GM12878 (cell line): ENCODE measurements at regions not wholly inside any gene's neighbourhood (a gene's known extent, or its start where the extent isn't known, plus 50 kb on each side); places are given as distances from the start of the nearest gene placed in this dataset.

Source experiments
- ATAC-seq: fragments of 200-7000 bp; cut with Tn5 transposase; 3 replicates; pipeline ENCODE4 v1.9.1; 2020; ENCODE audit warnings: mild to moderate bottlenecking, moderate library complexity
- BruUV-seq: library from RNA; stranded (reverse); fragments of 400-500 nt; replicated peaks from 2 replicates; lab custom pipeline; 2021; lab: Mats Ljungman, UMichigan
- CTCF ChIA-PET: fragments of 300-600 bp; sonication (Branson Sonifier 250); formaldehyde crosslinking; extraction: SDS; loops from one replicate; lab custom pipeline; 2021; ENCODE audit warnings: inconsistent platforms; lab: Yijun Ruan, JAX
- POLR2A ChIA-PET: fragments of 350-600 bp; formaldehyde crosslinking; extraction: SDS; loops from one replicate; lab custom pipeline; 2021; ENCODE audit warnings: inconsistent platforms; lab: Charles Lee
- RAD21 ChIA-PET: fragments of 300-600 bp; sonication (Branson Sonifier 250); formaldehyde crosslinking; loops from one replicate; lab custom pipeline; 2023; ENCODE audit warnings: antibody characterized with exemption; ENCODE audit not compliant: unreplicated experiment; lab: Charles Lee
- SMC1A ChIA-PET: fragments of 300-600 bp; sonication (Branson Sonifier 250); formaldehyde crosslinking; loops from one replicate; lab custom pipeline; 2023; ENCODE audit not compliant: unreplicated experiment, uncharacterized antibody; lab: Charles Lee
- DNase-seq: peaks from one replicate; pipeline ENCODE4 v3.0.0-alpha.2; 2011; ENCODE audit warnings: low read depth, low spot score
- FAIRE-seq: peaks from 3 replicates; lab custom pipeline; 2011; peaks lifted over from hg19 to GRCh38; lab: Jason Lieb, UNC
- H2AFZ ChIP-seq: 2 replicates; pipeline ENCODE4 v1.6.0; 2011; ENCODE audit warnings: low read depth, low read length, control low read depth; ENCODE audit not compliant: control insufficient read depth
- H3K27ac ChIP-seq: 2 replicates; pipeline ENCODE4 v1.5.1; 2011; ENCODE audit warnings: control low read depth; ENCODE audit not compliant: control insufficient read depth, insufficient read depth
- H3K27me3 ChIP-seq, 2 experiments: replicated peaks in 1 of 2; 2 replicates each; pipeline versions ENCODE4 v1.6.0 to v1.6.1; 2011; ENCODE audit warnings: low read length in 1 of 2; ENCODE audit not compliant: control insufficient read depth in 2 of 2, insufficient read depth in 2 of 2
- H3K36me3 ChIP-seq, 2 experiments: 2 replicates each; pipeline ENCODE4 v1.5.1; 2011; ENCODE audit warnings: low read length in 1 of 2; ENCODE audit not compliant: control insufficient read depth in 2 of 2, insufficient read depth in 2 of 2
- H3K4me1 ChIP-seq: 2 replicates; pipeline ENCODE4 v1.6.1; 2011; ENCODE audit warnings: mild to moderate bottlenecking, low read length, moderate library complexity, mixed read lengths; ENCODE audit not compliant: control insufficient read depth, insufficient read depth
- H3K4me2 ChIP-seq: 2 replicates; pipeline ENCODE4 v1.6.0; 2011; ENCODE audit warnings: control low read depth; ENCODE audit not compliant: control insufficient read depth, insufficient read depth
- H3K4me3 ChIP-seq: fragments of 200-600 bp; sonication (generic); 2 replicates; pipeline ENCODE4 v1.5.1; 2016
- H3K79me2 ChIP-seq: 2 replicates; pipeline ENCODE4 v1.6.0; 2011; ENCODE audit warnings: low read length; ENCODE audit not compliant: control insufficient read depth, insufficient read depth
- H3K9ac ChIP-seq: 2 replicates; pipeline ENCODE4 v1.8.0; 2011; ENCODE audit warnings: low read length, control low read depth, mixed read lengths; ENCODE audit not compliant: control insufficient read depth, insufficient read depth
- H3K9me3 ChIP-seq: replicated peaks from 3 replicates; pipeline ENCODE4 v1.5.1; 2011; ENCODE audit warnings: mild to moderate bottlenecking, low read length; ENCODE audit not compliant: control insufficient read depth, insufficient read depth
- H4K20me1 ChIP-seq: 2 replicates; pipeline ENCODE4 v1.6.0; 2011; ENCODE audit not compliant: control insufficient read depth, insufficient read depth
- ELK1 ChIP-seq: IDR thresholded peaks from 2 replicates; pipeline ENCODE4 v1.6.1; 2012; ENCODE audit warnings: low read depth, low read length, improper control_type of control experiment
- EZH2 ChIP-seq: IDR thresholded peaks from 2 replicates; pipeline ENCODE4 v1.6.1; 2012; ENCODE audit warnings: low read depth, mild to moderate bottlenecking, control low read depth, inconsistent platforms, low read length, borderline replicate concordance; ENCODE audit not compliant: control insufficient read depth
- GATAD2B ChIP-seq: fragments of 450-650 bp; conservative IDR thresholded peaks from 2 replicates; pipeline ENCODE4 v1.6.1; 2017; ENCODE audit warnings: low read depth, mild to moderate bottlenecking, moderate library complexity
- MXI1 ChIP-seq: fragments of 150-350 bp; IDR thresholded peaks from 2 replicates; pipeline ENCODE4 v1.6.1; 2011; ENCODE audit warnings: low read depth, mild to moderate bottlenecking, inconsistent platforms, low read length, improper control_type of control experiment
- RBBP5 ChIP-seq: fragments of 200-600 bp; sonication (generic); conservative IDR thresholded peaks from 2 replicates; pipeline ENCODE4 v1.6.1; 2016
- USF1 ChIP-seq: IDR thresholded peaks from 2 replicates; pipeline ENCODE4 v1.6.1; 2011; ENCODE audit warnings: borderline replicate concordance, low read depth, mild to moderate bottlenecking, moderate library complexity, mixed read lengths, low read length; ENCODE audit not compliant: insufficient read depth; ENCODE audit errors: extremely low read length
- YY1 ChIP-seq: IDR thresholded peaks from 2 replicates; pipeline ENCODE4 v1.6.1; 2011; ENCODE audit warnings: low read depth, mild to moderate bottlenecking, low read length
- WGBS: methylation state at CpG from one replicate; pipeline ENCODE4 v1.1.6; 2016; ENCODE audit warnings: low lambda C conversion rate; ENCODE audit not compliant: insufficient replicate concordance, insufficient coverage; ENCODE audit errors: missing lambda C conversion rate; 5-methylcytosine and 5-hydroxymethylcytosine counted together
- in situ Hi-C: fragments of 300-500 bp; cut with MboI; formaldehyde crosslinking; loops from 9 replicates; pipeline ENCODE4 v1.14.3; 2018; ENCODE audit warnings: mixed read lengths
- intact Hi-C: fragments of 100-400 bp; cut with micrococcal nuclease; formaldehyde crosslinking; loops from one replicate; pipeline ENCODE4 v1.14.2; 2022; ENCODE audit not compliant: unreplicated experiment

GRCh38 chr22:49152127-49152938 is 675.3 kb downstream of the BRD1 start:
- ChIA-PET CTCF (no interaction called here), SMC1A (no interaction called here), RAD21 (no interaction called here), POLR2A (no interaction called here)
- DNase-seq (no peak), ATAC-seq (no peak), FAIRE-seq (no peak)
- Histone ChIP-seq H2AFZ (no peak overlapping the region), H3K36me3 (no peaks in the 10 kb centered on the region), H3K4me3 (no peak overlapping the region), H3K9ac (no peak overlapping the region), H3K4me2 (no peak overlapping the region), H3K9me3 (no peaks in the 10 kb centered on the region; the same call in 2 of the 3 replicates), H3K27ac (no peak overlapping the region), H4K20me1 (no peaks in the 10 kb centered on the region), H3K27me3 (no peaks in the 10 kb centered on the region), H3K4me1 (no peaks in the 10 kb centered on the region), H3K79me2 (no peaks in the 10 kb centered on the region)
- no peak for TF ChIP-seq ELK1
- TF ChIP-seq YY1 = no peak
- TF ChIP-seq USF1 = no peak
- TF ChIP-seq GATAD2B = no peak
- no peak for TF ChIP-seq RBBP5
- no peak for TF ChIP-seq MXI1
- no peak for TF ChIP-seq EZH2
- in situ Hi-C loops = loop anchor here (25.0 kb wide), 1 partner anchor 90 kb away; no protein-coding TSS in a partner anchor
- intact Hi-C loops = no loop called here
- BruUV-seq = no TSS peak
- WGBS = 19% methylated on average over 13 of the region's 13 CpGs
